A673 (cell line): ENCODE measurements at regions not wholly inside any gene's neighbourhood (a gene's known extent, or its start where the extent isn't known, plus 50 kb on each side); places are given as distances from the start of the nearest gene placed in this dataset.
"Not testable (repeated sequence)": the region's sequence is repeated elsewhere in the genome, so short reads cannot be mapped to it uniquely, and the experiment has no call there.

Source experiments
- CTCF ChIP-seq: fragments of 300-800, 200-600 bp; sonication (generic); conservative IDR thresholded peaks from 2 replicates; pipeline ENCODE4 v1.5.1; 2017; ENCODE audit warnings: low read depth, mild to moderate bottlenecking, antibody characterized with exemption, low read length, moderate library complexity, mixed read lengths
- EZH2 ChIP-seq: fragments of 200-600 bp; sonication (generic); IDR thresholded peaks from 2 replicates; pipeline ENCODE4 v1.6.1; 2017; ENCODE audit warnings: borderline replicate concordance, low read depth, mild to moderate bottlenecking, mixed read lengths, antibody characterized with exemption, low read length; ENCODE audit not compliant: poor library complexity, severe bottlenecking

- TF ChIP-seq CTCF, EZH2: not testable (repeated sequence)
Observed at GRCh38 chr9:41354060-41354934, 165.2 kb upstream of the ZNG1F start.
